HG03196 (cell line): ENCODE measurements at regions not wholly inside any gene's neighbourhood (a gene's known extent, or its start where the extent isn't known, plus 50 kb on each side); places are given as distances from the start of the nearest gene placed in this dataset.

Source experiments
- ATAC-seq: cut with Tn5 transposase; IDR thresholded peaks from one replicate; pipeline ENCODE4 v1.9.1; 2021; ENCODE audit not compliant: unreplicated experiment

GRCh38 chr2:9681427-9681817 lies 50.6 kb upstream of the YWHAQ start:
- ATAC-seq, result no peak

GRCh38 chr2:9685637-9686036 lies 54.8 kb upstream of the YWHAQ start:
- ATAC-seq, result no peak

- ATAC-seq, result no peak
Measured at GRCh38 chr2:9686061-9686460, 55.3 kb upstream of the YWHAQ start.

GRCh38 chr2:9690252-9690651 lies 59.5 kb upstream of the YWHAQ start:
- ATAC-seq, result no peak

- ATAC-seq, result no peak
Measured at GRCh38 chr2:9690716-9691498, 60.1 kb upstream of the YWHAQ start.

- ATAC-seq, result peak; percentile 14
Measured at GRCh38 chr2:9692456-9693195, 61.8 kb upstream of the YWHAQ start.

GRCh38 chr2:9693196-9693491 lies 62.3 kb upstream of the YWHAQ start:
- peak; percentile 49 for ATAC-seq

- ATAC-seq, result no peak
Measured at GRCh38 chr2:9693646-9694045, 62.8 kb upstream of the YWHAQ start.

- no peak for ATAC-seq
Measured at GRCh38 chr2:9694661-9695234, 64.0 kb upstream of the YWHAQ start.

- no peak for ATAC-seq
Measured at GRCh38 chr2:9695941-9696340, 65.1 kb upstream of the YWHAQ start.

- no peak for ATAC-seq
Measured at GRCh38 chr2:9696731-9697130, 65.9 kb upstream of the YWHAQ start.

- no peak for ATAC-seq
Measured at GRCh38 chr2:9697909-9698308, 67.1 kb upstream of the YWHAQ start.

GRCh38 chr2:9699139-9700108 lies 68.6 kb upstream of the YWHAQ start:
- ATAC-seq, result no peak

GRCh38 chr2:9700109-9700495 lies 69.3 kb upstream of the YWHAQ start:
- no peak for ATAC-seq

GRCh38 chr2:9702604-9703084 lies 71.8 kb upstream of the YWHAQ start:
- no peak for ATAC-seq

- no peak for ATAC-seq
Measured at GRCh38 chr2:9703085-9703678, 72.4 kb upstream of the YWHAQ start.

GRCh38 chr2:9703701-9704221 lies 73.0 kb upstream of the YWHAQ start:
- no peak for ATAC-seq

- ATAC-seq, result no peak
Measured at GRCh38 chr2:9704600-9704999, 73.8 kb upstream of the YWHAQ start.

GRCh38 chr2:9705196-9705595 lies 74.4 kb upstream of the YWHAQ start:
- ATAC-seq, result no peak

GRCh38 chr2:9707008-9707407 lies 76.2 kb upstream of the YWHAQ start:
- no peak for ATAC-seq
